ENCODE measurements at regions not wholly inside any gene's neighbourhood (a gene's known extent, or its start where the extent isn't known, plus 50 kb on each side); places are given as distances from the start of the nearest gene placed in this dataset.

GRCh38 chr7:12949060-12949931 is 261.9 kb downstream of the ARL4A start:
- DNase-seq = no peak

GRCh38 chr7:12951397-12951801 is 264.0 kb downstream of the ARL4A start:
- no peak for DNase-seq

- no peak for DNase-seq
Observed at GRCh38 chr7:12954380-12955033, 267.1 kb downstream of the ARL4A start.

- no peak for DNase-seq
Observed at GRCh38 chr7:12957487-12957886, 270.1 kb downstream of the ARL4A start.

- DNase-seq = no peak
Observed at GRCh38 chr7:12961910-12962480, 274.6 kb downstream of the ARL4A start.

GRCh38 chr7:12963435-12963834 is 276.0 kb downstream of the ARL4A start:
- no peak for DNase-seq

- DNase-seq = no peak
Observed at GRCh38 chr7:12964836-12965235, 277.4 kb downstream of the ARL4A start.

GRCh38 chr7:12965767-12966166 is 278.3 kb downstream of the ARL4A start:
- no peak for DNase-seq

GRCh38 chr7:12967322-12967721 is 279.9 kb downstream of the ARL4A start:
- no peak for DNase-seq

GRCh38 chr7:12968836-12969422 is 281.5 kb downstream of the ARL4A start:
- no peak for DNase-seq

- DNase-seq = no peak
Observed at GRCh38 chr7:12970626-12971025, 283.2 kb downstream of the ARL4A start.

- no peak for DNase-seq
Observed at GRCh38 chr7:12974451-12975166, 287.2 kb downstream of the ARL4A start.

GRCh38 chr7:12975412-12975811 is 288.0 kb downstream of the ARL4A start:
- DNase-seq = no peak

GRCh38 chr7:12979181-12979580 is 291.7 kb downstream of the ARL4A start:
- no peak for DNase-seq

GRCh38 chr7:12982178-12982577 is 294.7 kb downstream of the ARL4A start:
- no peak for DNase-seq

GRCh38 chr7:12984117-12984516 is 296.7 kb downstream of the ARL4A start:
- no peak for DNase-seq

- DNase-seq = no peak
Observed at GRCh38 chr7:12985228-12985627, 297.8 kb downstream of the ARL4A start.

- no peak for DNase-seq
Observed at GRCh38 chr7:12985752-12986151, 298.3 kb downstream of the ARL4A start.

- no peak for DNase-seq
Observed at GRCh38 chr7:12987238-12987637, 299.8 kb downstream of the ARL4A start.

GRCh38 chr7:12990440-12990839 is 303.0 kb downstream of the ARL4A start:
- no peak for DNase-seq

- DNase-seq = no peak
Observed at GRCh38 chr7:12993025-12993424, 305.6 kb downstream of the ARL4A start.

- DNase-seq = no peak
Observed at GRCh38 chr7:12995912-12996469, 308.6 kb downstream of the ARL4A start.

- no peak for DNase-seq
Observed at GRCh38 chr7:13007331-13007730, 319.9 kb downstream of the ARL4A start.

All from AML-193 (cell line).